BJ (cell line): ENCODE measurements at regions not wholly inside any gene's neighbourhood (a gene's known extent, or its start where the extent isn't known, plus 50 kb on each side); places are given as distances from the start of the nearest gene placed in this dataset.

Source experiments
- CTCF ChIA-PET: fragments of 350-600 bp; formaldehyde crosslinking; extraction: SDS; loops from one replicate; lab custom pipeline; 2021; ENCODE audit warnings: antibody characterized with exemption, inconsistent platforms; lab: Yijun Ruan, JAX
- POLR2A ChIA-PET: fragments of 300-600 bp; sonication (Branson Sonifier 250); formaldehyde crosslinking; extraction: SDS; loops from one replicate; lab custom pipeline; 2021; ENCODE audit warnings: antibody characterized with exemption; lab: Charles Lee
- DNase-seq: peaks from one replicate; pipeline ENCODE4 v3.0.0-alpha.2; 2011; ENCODE audit warnings: low read depth
- H3K27me3 ChIP-seq: 2 replicates; pipeline ENCODE4 v1.6.0; 2011; ENCODE audit warnings: low read length; ENCODE audit not compliant: control insufficient read depth, insufficient read depth
- H3K36me3 ChIP-seq: 2 replicates; pipeline ENCODE4 v1.5.1; 2011; ENCODE audit warnings: low read length; ENCODE audit not compliant: control insufficient read depth, insufficient read depth
- H3K4me3 ChIP-seq: 2 replicates; pipeline ENCODE4 v1.5.1; 2011; ENCODE audit warnings: low read depth, mild to moderate bottlenecking, control low read depth, low read length
- TF ChIP-seq, protein P1 (sequence below): IDR thresholded peaks from 2 replicates; pipeline ENCODE4 v1.5.1; 2011; ENCODE audit warnings: low read depth, mild to moderate bottlenecking, control low read depth, inconsistent platforms, low read length, moderate library complexity; ENCODE audit not compliant: insufficient read depth

DNA sequence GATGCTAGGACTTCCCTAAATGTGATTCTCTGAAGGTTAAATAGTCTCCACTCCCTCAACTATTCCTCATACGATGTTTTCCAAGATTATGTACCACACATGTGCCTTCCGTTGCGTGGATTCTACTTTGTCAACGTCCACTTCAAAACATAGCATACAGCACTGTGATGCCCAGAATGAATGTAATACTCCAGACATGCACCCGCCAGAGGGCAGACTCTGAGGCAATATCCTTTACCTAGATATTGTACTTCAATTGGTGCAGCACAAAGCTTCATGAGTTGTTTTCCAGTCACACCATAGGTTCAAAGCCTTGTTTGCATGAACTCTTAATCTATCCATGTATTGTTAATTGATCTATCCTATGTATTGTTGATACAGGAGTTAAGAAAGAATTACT lies 201.0 kb upstream of the NABP1 start:
- H3K27me3 ChIP-seq: no peaks in the 10 kb centered on the region
- CTCF ChIA-PET: no interaction called here
- DNase-seq: no peak
- no peak overlapping the region for H3K4me3 ChIP-seq
- no peaks in the 10 kb centered on the region for H3K36me3 ChIP-seq
- POLR2A ChIA-PET: no interaction called here
- TF ChIP-seq, protein P1, sequence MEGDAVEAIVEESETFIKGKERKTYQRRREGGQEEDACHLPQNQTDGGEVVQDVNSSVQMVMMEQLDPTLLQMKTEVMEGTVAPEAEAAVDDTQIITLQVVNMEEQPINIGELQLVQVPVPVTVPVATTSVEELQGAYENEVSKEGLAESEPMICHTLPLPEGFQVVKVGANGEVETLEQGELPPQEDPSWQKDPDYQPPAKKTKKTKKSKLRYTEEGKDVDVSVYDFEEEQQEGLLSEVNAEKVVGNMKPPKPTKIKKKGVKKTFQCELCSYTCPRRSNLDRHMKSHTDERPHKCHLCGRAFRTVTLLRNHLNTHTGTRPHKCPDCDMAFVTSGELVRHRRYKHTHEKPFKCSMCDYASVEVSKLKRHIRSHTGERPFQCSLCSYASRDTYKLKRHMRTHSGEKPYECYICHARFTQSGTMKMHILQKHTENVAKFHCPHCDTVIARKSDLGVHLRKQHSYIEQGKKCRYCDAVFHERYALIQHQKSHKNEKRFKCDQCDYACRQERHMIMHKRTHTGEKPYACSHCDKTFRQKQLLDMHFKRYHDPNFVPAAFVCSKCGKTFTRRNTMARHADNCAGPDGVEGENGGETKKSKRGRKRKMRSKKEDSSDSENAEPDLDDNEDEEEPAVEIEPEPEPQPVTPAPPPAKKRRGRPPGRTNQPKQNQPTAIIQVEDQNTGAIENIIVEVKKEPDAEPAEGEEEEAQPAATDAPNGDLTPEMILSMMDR: no peak

DNA sequence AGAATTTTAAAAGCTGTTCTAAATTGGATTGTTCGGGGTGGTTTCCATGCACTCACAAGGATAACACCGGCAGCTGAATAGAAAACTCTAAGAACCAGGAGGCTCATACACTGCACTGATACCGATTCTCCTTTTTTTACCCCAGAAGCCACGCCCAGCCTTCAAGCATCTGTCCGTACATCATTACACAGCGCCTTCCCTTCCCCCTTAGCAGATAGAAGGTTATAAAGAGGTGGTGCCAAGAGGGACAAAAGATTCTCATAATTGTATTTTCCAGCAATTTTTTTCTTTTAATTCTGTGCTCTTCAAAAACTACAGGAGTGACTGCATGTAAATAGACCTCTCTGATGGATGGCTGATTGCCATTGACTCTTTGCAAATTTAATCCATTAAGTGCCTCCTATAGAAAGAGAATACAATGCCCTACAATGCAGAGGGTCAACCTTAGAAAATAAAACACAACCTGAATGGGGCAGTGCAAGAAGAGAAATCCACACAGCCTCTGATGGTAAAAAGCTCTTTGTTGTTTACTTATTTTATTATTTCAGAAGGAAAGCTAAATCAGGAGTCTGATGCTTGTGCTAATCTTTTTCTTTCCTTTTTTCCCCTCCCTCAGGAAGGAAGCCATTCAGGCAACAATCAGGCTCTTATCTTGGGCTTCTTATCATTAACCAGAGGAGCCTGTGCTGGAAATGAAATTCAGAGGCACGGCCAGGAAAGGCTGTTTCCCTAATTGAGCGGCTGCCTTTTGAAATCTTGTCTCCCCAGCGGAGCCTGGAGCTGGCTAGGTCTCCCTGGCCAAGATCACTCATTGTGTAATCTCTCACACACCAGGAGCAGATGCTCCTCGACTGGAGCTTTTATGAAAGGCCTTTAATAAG lies 198.9 kb upstream of the NABP1 start:
- CTCF ChIA-PET: interaction anchor here (1.1 kb wide), 1 partner anchor 18 kb away, joined by 3 read pairs; no protein-coding TSS in a partner anchor
- no peak overlapping the region for H3K4me3 ChIP-seq
- H3K36me3 ChIP-seq: no peaks in the 10 kb centered on the region
- TF ChIP-seq, protein P1: no peak
- no peak for DNase-seq
- POLR2A ChIA-PET: no interaction called here
- no peaks in the 10 kb centered on the region for H3K27me3 ChIP-seq

DNA sequence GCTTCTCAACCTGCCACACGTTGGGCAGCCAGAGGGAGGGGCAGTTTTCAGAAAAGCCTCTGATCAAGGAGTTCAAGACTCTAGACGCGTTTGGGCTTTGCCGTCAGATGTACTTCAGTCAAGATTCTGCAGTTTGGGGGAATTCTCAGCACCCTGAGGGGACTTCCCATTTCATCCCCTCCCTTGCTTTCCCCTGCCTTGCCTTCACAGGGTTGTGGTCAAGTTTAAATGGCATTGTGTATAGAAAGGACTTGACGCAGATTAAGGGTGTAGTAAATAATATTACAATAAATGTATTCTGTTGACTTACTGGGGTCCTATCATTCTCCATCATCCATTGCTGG lies 198.3 kb upstream of the NABP1 start:
- H3K27me3 ChIP-seq: no peaks in the 10 kb centered on the region
- DNase-seq: no peak
- TF ChIP-seq, protein P1: no peak
- H3K36me3 ChIP-seq: no peaks in the 10 kb centered on the region
- ChIA-PET CTCF (interaction anchor here (1.1 kb wide), 1 partner anchor 19 kb away, joined by 3 read pairs; no protein-coding TSS in a partner anchor), POLR2A (no interaction called here)
- H3K4me3 ChIP-seq: no peak overlapping the region

DNA sequence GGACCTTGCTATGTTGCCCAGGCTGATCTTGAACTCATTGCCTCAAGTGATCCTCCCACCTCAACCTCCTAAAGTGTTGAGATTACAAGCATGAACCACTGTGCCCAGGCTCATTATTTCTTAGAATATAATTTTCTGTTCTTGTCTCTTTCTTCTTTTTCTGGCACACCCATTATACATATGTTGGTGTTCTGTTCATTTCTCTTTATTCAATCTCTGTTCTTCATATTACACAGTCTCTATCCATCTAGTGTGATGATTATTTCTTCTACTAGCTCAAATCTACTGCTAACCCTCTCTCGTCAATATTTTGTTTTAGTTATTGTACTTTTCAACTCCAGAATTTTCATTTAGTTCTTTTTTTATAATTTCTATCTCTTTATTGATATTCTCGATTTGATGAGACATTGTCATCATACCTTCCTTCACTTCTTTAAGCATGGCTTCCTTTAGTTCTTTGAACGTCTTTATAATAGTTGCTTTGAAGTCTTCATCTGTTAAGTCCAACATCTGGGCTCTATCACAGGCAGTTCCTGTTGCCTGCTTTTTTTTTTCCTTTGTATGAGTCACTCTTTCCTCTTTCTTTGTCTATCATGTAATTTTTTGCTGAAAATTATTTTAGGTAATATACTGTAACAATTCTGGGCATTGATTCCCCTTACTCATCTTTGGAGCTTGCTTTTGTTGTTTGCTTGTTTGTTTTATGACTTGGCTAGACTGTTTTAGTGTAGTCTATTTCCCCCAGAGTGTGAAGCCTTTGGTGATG lies 196.4 kb upstream of the NABP1 start:
- no peak for DNase-seq
- ChIA-PET POLR2A (interaction anchor here (0.7 kb wide), 1 partner anchor 15 kb away, joined by 6 read pairs; no protein-coding TSS in a partner anchor), CTCF (no interaction called here)
- Histone ChIP-seq H3K36me3 (no peaks in the 10 kb centered on the region), H3K27me3 (no peaks in the 10 kb centered on the region), H3K4me3 (no peak overlapping the region)
- TF ChIP-seq, protein P1: no peak

DNA sequence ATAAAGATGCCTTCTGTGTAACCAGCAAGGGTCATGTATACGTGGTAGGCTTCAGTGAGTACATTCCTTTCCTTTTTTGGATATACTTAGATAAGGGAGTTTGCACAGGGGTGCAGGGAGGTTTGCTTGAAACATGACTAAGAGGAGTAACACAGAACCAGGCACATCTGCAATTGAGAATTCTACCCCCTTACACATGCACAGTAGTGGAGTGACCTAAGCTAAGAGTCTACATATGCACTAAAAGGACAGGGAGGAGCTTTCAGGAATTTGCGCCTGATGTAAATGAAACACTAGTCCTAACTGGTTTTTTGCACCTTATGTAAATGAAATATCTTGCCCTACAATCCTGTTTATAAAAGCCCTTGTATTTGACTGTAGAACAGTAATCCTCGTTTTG lies 194.8 kb upstream of the NABP1 start:
- POLR2A ChIA-PET: no interaction called here
- TF ChIP-seq, protein P1: no peak
- no peaks in the 10 kb centered on the region for H3K27me3 ChIP-seq
- H3K4me3 ChIP-seq: no peak overlapping the region
- H3K36me3 ChIP-seq: no peaks in the 10 kb centered on the region
- CTCF ChIA-PET: no interaction called here
- DNase-seq: no peak
